HG03095 (cell line): ENCODE measurements at regions not wholly inside any gene's neighbourhood (a gene's known extent, or its start where the extent isn't known, plus 50 kb on each side); places are given as distances from the start of the nearest gene placed in this dataset.
A peak's percentile ranks its signal among the peaks of the same experiment; 100 is the strongest.
"Not testable (repeated sequence)": the region's sequence is repeated elsewhere in the genome, so short reads cannot be mapped to it uniquely, and the experiment has no call there.

Experiments used
- ATAC-seq: cut with Tn5 transposase; IDR thresholded peaks from one replicate; pipeline ENCODE4 v1.9.1; 2021; ENCODE audit warnings: moderate library complexity; ENCODE audit not compliant: unreplicated experiment

GRCh38 chr5:87034557-87034956, 233.1 kb upstream of the RASA1 start:
- ATAC-seq, result no peak

GRCh38 chr5:87042554-87042953, 225.1 kb upstream of the RASA1 start:
- ATAC-seq, result no peak

- ATAC-seq, result no peak
Observed at GRCh38 chr5:87048156-87048555, 219.5 kb upstream of the RASA1 start.

- not testable (repeated sequence) for ATAC-seq
Observed at GRCh38 chr5:87049012-87049411, 218.7 kb upstream of the RASA1 start.

- ATAC-seq, result no peak
Observed at GRCh38 chr5:87051502-87052113, 216.1 kb upstream of the RASA1 start.

GRCh38 chr5:87053146-87053545, 214.5 kb upstream of the RASA1 start:
- no peak for ATAC-seq

GRCh38 chr5:87054821-87055220, 212.9 kb upstream of the RASA1 start:
- ATAC-seq, result no peak

GRCh38 chr5:87061046-87061445, 206.6 kb upstream of the RASA1 start:
- ATAC-seq, result no peak

GRCh38 chr5:87069311-87069710, 198.4 kb upstream of the RASA1 start:
- no peak for ATAC-seq

- ATAC-seq, result peak; percentile 75
Observed at GRCh38 chr5:87069974-87070608, 197.6 kb upstream of the RASA1 start.

- ATAC-seq, result no peak
Observed at GRCh38 chr5:87074072-87074471, 193.6 kb upstream of the RASA1 start.

GRCh38 chr5:87074934-87075541, 192.6 kb upstream of the RASA1 start:
- peak; percentile 94 for ATAC-seq

GRCh38 chr5:87076411-87076810, 191.3 kb upstream of the RASA1 start:
- ATAC-seq, result no peak

- ATAC-seq, result no peak
Observed at GRCh38 chr5:87076931-87077330, 190.8 kb upstream of the RASA1 start.

GRCh38 chr5:87079219-87079618, 188.5 kb upstream of the RASA1 start:
- no peak for ATAC-seq

- peak; percentile 8 for ATAC-seq
Observed at GRCh38 chr5:87081016-87081415, 186.7 kb upstream of the RASA1 start.

GRCh38 chr5:87081511-87082372, 185.9 kb upstream of the RASA1 start:
- ATAC-seq, result peak; percentile 93

GRCh38 chr5:87094347-87094746, 173.3 kb upstream of the RASA1 start:
- ATAC-seq, result no peak

- ATAC-seq, result no peak
Observed at GRCh38 chr5:87094833-87095232, 172.8 kb upstream of the RASA1 start.

GRCh38 chr5:87095787-87096186, 171.9 kb upstream of the RASA1 start:
- ATAC-seq, result no peak

GRCh38 chr5:87097664-87098063, 170.0 kb upstream of the RASA1 start:
- no peak for ATAC-seq
